ENCODE measurements at regions not wholly inside any gene's neighbourhood (a gene's known extent, or its start where the extent isn't known, plus 50 kb on each side); places are given as distances from the start of the nearest gene placed in this dataset.
A peak's percentile ranks its signal among the peaks of the same experiment; 100 is the strongest.

- Histone ChIP-seq H3K27ac (no peak overlapping the region), H3K4me2 (no peak overlapping the region), H3K4me1 (no peaks in the 10 kb centered on the region), H3K4me3 (no peak overlapping the region), H3K9me3 (no peaks in the 10 kb centered on the region)
- TF ChIP-seq, protein P1, sequence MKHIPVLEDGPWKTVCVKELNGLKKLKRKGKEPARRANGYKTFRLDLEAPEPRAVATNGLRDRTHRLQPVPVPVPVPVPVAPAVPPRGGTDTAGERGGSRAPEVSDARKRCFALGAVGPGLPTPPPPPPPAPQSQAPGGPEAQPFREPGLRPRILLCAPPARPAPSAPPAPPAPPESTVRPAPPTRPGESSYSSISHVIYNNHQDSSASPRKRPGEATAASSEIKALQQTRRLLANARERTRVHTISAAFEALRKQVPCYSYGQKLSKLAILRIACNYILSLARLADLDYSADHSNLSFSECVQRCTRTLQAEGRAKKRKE (CRISPR knock-in tag; IDR thresholded peaks at IDR 0.05; ENCODE audit: low read depth), result no peak
- TF ChIP-seq ZFP36 (IDR thresholded peaks at IDR 0.05; ENCODE audit: borderline replicate concordance, partially characterized antibody) (no peak), KDM1A (IDR thresholded peaks at IDR 0.05; ENCODE audit: low read depth) (no peak), GATA3 (IDR thresholded peaks at IDR 0.05; ENCODE audit: borderline replicate concordance) (no peak), EHF (CRISPR knock-in tag; IDR thresholded peaks at IDR 0.05) (no peak), ZNF302 (CRISPR knock-in tag; IDR thresholded peaks at IDR 0.05) (no peak), CBX2 (IDR thresholded peaks at IDR 0.05; ENCODE audit: borderline replicate concordance, low read depth) (no peak), TP53 (CRISPR knock-in tag; IDR thresholded peaks at IDR 0.05) (no peak), NR3C1 (IDR thresholded peaks at IDR 0.05) (no peak), ZC3H11A (IDR thresholded peaks at IDR 0.05) (no peak), POLR2AphosphoS2 (conservative IDR thresholded peaks at IDR 0.05; ENCODE audit: low read length) (no peak)
- TF ChIP-seq, protein P2, sequence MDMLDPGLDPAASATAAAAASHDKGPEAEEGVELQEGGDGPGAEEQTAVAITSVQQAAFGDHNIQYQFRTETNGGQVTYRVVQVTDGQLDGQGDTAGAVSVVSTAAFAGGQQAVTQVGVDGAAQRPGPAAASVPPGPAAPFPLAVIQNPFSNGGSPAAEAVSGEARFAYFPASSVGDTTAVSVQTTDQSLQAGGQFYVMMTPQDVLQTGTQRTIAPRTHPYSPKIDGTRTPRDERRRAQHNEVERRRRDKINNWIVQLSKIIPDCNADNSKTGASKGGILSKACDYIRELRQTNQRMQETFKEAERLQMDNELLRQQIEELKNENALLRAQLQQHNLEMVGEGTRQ (IDR thresholded peaks at IDR 0.05), result no peak
- DNase-seq (ENCODE audit: low read depth in 1 of 2, low spot score in 1 of 2) (no peak), FAIRE-seq (no peak), ATAC-seq (no peak)
- WGBS (ENCODE audit: missing lambda C conversion rate), result 26% methylated on average over 2 of the region's 2 CpGs
- ChIA-PET POLR2A (no interaction called here), CTCF (no interaction called here)
These were observed 169.6 kb upstream of the ANO3 start for GRCh38 chr11:26162291-26162690.

GRCh38 chr11:26186389-26186788, 145.5 kb upstream of the ANO3 start:
- POLR2A ChIA-PET, result no interaction called here
- H3K4me1 ChIP-seq, result peaks cover 33% of the 10 kb centered on the region
- CTCF ChIA-PET, result no interaction called here
- H3K4me3 ChIP-seq, result no peak overlapping the region
- H3K4me2 ChIP-seq, result peak overlapping the region; percentile 2; the same call in 1 of the 3 replicates
- ATAC-seq (no peak), DNase-seq (ENCODE audit: low read depth in 1 of 2, low spot score in 1 of 2) (no peak), FAIRE-seq (no peak)
- no peak overlapping the region for H3K27ac ChIP-seq
- TF ChIP-seq POLR2A (IDR thresholded peaks at IDR 0.05; ENCODE audit: low read length), result no peak
- TF ChIP-seq, protein P3, sequence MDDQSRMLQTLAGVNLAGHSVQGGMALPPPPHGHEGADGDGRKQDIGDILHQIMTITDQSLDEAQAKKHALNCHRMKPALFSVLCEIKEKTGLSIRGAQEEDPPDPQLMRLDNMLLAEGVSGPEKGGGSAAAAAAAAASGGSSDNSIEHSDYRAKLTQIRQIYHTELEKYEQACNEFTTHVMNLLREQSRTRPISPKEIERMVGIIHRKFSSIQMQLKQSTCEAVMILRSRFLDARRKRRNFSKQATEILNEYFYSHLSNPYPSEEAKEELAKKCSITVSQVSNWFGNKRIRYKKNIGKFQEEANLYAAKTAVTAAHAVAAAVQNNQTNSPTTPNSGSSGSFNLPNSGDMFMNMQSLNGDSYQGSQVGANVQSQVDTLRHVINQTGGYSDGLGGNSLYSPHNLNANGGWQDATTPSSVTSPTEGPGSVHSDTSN (IDR thresholded peaks at IDR 0.05), result no peak
- TF ChIP-seq RNF2 (IDR thresholded peaks at IDR 0.05; ENCODE audit: borderline replicate concordance, low read depth), result no peak
- TF ChIP-seq CHD2 (IDR thresholded peaks at IDR 0.05; ENCODE audit: low read length, partially characterized antibody), result no peak
- no peak for TF ChIP-seq EHF (CRISPR knock-in tag; IDR thresholded peaks at IDR 0.05)
- TF ChIP-seq FOXS1 (CRISPR knock-in tag; IDR thresholded peaks at IDR 0.05), result no peak
- no peak for TF ChIP-seq HOXA7 (CRISPR knock-in tag; IDR thresholded peaks at IDR 0.05)
- TF ChIP-seq MAX (IDR thresholded peaks at IDR 0.05), result no peak
- no peak for TF ChIP-seq FOSB (CRISPR knock-in tag; IDR thresholded peaks at IDR 0.05)
- 31% methylated on average over 2 of the region's 2 CpGs for WGBS (ENCODE audit: missing lambda C conversion rate)
- H3K9me3 ChIP-seq, result no peaks in the 10 kb centered on the region

- Histone ChIP-seq H3K4me3 (no peak overlapping the region), H3K27ac (peak overlapping the region in 1 of 2 experiments; percentile 57; a peak in 3 of 6 replicates), H3K4me2 (peak overlapping the region; percentile 52), H3K4me1 (peaks cover 33% of the 10 kb centered on the region), H3K9me3 (no peaks in the 10 kb centered on the region)
- TF ChIP-seq JUN (IDR thresholded peaks at IDR 0.05), result 0 out of 5 replicates have a peak, but pooled peaks of 1 of the 2 experiments have one; percentile 20
- peak; percentile 92 to 93 for TF ChIP-seq CEBPB (IDR thresholded peaks at IDR 0.05)
- peak; percentile 78 for TF ChIP-seq HES2 (IDR thresholded peaks at IDR 0.05)
- no peak for TF ChIP-seq ZSCAN20 (CRISPR knock-in tag; IDR thresholded peaks at IDR 0.05)
- ChIA-PET POLR2A (no interaction called here), CTCF (no interaction called here)
- ATAC-seq (peak in 1 of 2 experiments; percentile 59; a peak in 1 of 6 replicates), FAIRE-seq (no peak), DNase-seq (ENCODE audit: low read depth in 1 of 2, low spot score in 1 of 2) (peak in 1 of 2 experiments; percentile 30)
- WGBS (ENCODE audit: missing lambda C conversion rate), result 1% methylated on average over 2 of the region's 2 CpGs
These were observed 144.3 kb upstream of the ANO3 start for GRCh38 chr11:26187639-26188038.

Data from A549 (cell line).